GM12864 (cell line): ENCODE measurements at regions not wholly inside any gene's neighbourhood (a gene's known extent, or its start where the extent isn't known, plus 50 kb on each side); places are given as distances from the start of the nearest gene placed in this dataset.

Source experiments
- DNase-seq: peaks from one replicate; pipeline ENCODE4 v3.0.0-alpha.2; 2011; ENCODE audit warnings: low read depth
- H3K4me3 ChIP-seq: 2 replicates; pipeline ENCODE4 v1.5.1; 2011; ENCODE audit warnings: mild to moderate bottlenecking, low read depth, low read length, control low read depth
- CTCF ChIP-seq: IDR thresholded peaks from 2 replicates; pipeline ENCODE4 v1.5.1; 2011; ENCODE audit warnings: low read depth, mild to moderate bottlenecking, moderate library complexity, low read length, control low read depth, inconsistent platforms; ENCODE audit errors: missing control alignments

- no peak for DNase-seq
- no peak for TF ChIP-seq CTCF
- H3K4me3 ChIP-seq, result no peak overlapping the region
Measured at GRCh38 chr13:30100226-30100625, 207.1 kb downstream of the KATNAL1 start.

GRCh38 chr13:30097701-30098100, 209.7 kb downstream of the KATNAL1 start:
- DNase-seq, result no peak
- TF ChIP-seq CTCF, result no peak
- H3K4me3 ChIP-seq, result no peak overlapping the region

DNA sequence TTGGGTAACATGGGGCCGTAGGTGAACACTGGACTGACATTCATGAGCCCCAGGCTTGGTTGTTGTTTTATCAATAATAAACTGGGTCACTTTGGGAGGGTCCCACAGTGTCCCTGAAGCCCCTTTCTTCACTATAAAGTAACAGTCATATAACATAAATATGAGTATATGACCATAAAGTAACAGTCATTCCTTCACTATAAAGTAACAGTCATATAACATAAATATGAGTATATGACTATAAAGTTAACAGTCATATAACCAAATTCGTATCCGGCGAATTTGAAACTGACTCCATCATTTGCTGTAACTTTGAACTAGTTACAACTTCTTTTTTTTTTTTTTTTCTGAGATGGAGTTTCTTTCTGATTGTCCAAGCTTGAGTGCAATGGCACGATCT, 210.3 kb downstream of the KATNAL1 start:
- no peak overlapping the region for H3K4me3 ChIP-seq
- no peak for DNase-seq
- TF ChIP-seq CTCF, result no peak

GRCh38 chr13:30094015-30094414, 213.3 kb downstream of the KATNAL1 start:
- H3K4me3 ChIP-seq, result no peak overlapping the region
- TF ChIP-seq CTCF, result no peak
- DNase-seq, result no peak

- H3K4me3 ChIP-seq, result no peak overlapping the region
- TF ChIP-seq CTCF, result no peak
- no peak for DNase-seq
Measured at GRCh38 chr13:30093236-30093635, 214.1 kb downstream of the KATNAL1 start.

DNA sequence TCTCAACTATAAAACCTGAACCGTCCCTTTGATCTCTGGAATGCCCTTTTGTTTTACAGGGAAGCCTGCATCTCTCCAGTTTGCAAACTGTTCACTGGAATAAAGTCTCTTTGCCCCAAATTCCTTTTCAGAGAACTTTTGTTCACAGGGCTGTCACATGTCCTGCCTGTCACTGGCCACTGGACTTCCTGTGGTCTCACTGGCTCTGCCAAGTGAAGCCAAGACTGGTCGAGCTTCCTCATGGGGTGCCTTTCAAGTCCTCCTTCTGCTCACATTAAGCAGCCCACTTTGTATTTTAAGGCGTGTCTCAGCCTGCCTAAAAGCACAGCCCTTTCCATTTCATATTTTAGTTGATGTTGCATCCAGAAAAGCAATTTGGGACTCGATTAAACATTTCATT, 215.7 kb downstream of the KATNAL1 start:
- no peak overlapping the region for H3K4me3 ChIP-seq
- no peak for DNase-seq
- no peak for TF ChIP-seq CTCF

DNA sequence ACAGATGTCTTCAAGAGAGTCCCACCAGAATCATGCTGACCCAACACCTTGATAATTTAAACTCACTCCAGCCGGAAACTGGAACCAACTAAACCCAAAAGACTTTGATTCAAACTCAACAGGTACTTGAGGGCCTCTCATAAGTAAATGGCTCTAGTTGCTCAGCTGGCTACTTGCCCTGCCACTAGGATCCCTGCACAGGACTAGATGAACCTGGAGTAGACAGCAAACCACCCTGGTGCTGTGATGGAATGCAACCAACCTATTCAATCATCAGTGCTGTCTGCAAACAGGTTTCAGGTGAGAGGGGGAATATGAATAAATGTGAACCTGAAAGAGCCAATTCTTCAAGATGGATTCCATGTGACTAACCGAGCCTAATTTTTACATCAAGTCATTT, 216.3 kb downstream of the KATNAL1 start:
- DNase-seq, result no peak
- TF ChIP-seq CTCF, result no peak
- no peak overlapping the region for H3K4me3 ChIP-seq
